PFSK-1 (cell line): ENCODE measurements at regions not wholly inside any gene's neighbourhood (a gene's known extent, or its start where the extent isn't known, plus 50 kb on each side); places are given as distances from the start of the nearest gene placed in this dataset.

Experiments
- POLR2AphosphoS5 ChIP-seq: IDR thresholded peaks from 2 replicates; pipeline ENCODE4 v1.6.1; 2012; ENCODE audit warnings: low read depth, mild to moderate bottlenecking, control low read depth, low read length, moderate library complexity
- TF ChIP-seq, protein P1 (sequence below), 2 experiments: IDR thresholded peaks; 2 replicates each; pipeline versions ENCODE4 v1.6.1 to v1.8.0; 2011 to 2012; ENCODE audit warnings: low read depth in 2 of 2, low read length in 2 of 2, control low read depth in 1 of 2, inconsistent platforms in 1 of 2, mild to moderate bottlenecking in 1 of 2, moderate library complexity in 1 of 2; ENCODE audit not compliant: insufficient read depth in 1 of 2

DNA sequence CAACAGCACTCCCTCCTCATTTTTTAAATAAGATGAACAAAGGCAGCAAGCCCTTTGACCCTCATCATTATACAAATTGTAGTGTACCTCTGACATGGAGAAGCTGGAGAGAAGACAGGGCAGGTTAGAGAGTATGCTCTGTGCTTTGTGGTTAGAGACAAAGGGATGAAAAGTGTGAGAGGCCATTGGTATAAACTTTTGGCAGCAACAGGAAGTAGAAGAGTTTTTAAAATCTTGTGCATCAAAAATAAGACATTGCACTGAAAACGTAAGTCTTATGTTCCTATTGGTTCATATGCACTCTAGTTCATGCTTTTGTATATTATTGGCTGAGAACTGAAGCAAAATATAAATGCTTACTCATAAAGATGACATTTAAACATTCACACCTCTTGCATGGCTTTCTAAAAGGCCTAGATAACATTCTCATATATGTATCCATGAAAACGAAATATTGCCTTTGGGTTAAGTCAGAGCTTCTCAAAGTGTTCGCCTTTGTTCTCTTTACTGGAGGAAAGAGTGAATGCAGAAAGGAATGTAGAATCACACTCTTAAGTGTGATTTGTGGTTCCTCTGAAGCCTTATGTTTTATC, 158.0 kb downstream of the PALM2AKAP2 start:
- TF ChIP-seq POLR2AphosphoS5: no peak
- TF ChIP-seq, protein P1, sequence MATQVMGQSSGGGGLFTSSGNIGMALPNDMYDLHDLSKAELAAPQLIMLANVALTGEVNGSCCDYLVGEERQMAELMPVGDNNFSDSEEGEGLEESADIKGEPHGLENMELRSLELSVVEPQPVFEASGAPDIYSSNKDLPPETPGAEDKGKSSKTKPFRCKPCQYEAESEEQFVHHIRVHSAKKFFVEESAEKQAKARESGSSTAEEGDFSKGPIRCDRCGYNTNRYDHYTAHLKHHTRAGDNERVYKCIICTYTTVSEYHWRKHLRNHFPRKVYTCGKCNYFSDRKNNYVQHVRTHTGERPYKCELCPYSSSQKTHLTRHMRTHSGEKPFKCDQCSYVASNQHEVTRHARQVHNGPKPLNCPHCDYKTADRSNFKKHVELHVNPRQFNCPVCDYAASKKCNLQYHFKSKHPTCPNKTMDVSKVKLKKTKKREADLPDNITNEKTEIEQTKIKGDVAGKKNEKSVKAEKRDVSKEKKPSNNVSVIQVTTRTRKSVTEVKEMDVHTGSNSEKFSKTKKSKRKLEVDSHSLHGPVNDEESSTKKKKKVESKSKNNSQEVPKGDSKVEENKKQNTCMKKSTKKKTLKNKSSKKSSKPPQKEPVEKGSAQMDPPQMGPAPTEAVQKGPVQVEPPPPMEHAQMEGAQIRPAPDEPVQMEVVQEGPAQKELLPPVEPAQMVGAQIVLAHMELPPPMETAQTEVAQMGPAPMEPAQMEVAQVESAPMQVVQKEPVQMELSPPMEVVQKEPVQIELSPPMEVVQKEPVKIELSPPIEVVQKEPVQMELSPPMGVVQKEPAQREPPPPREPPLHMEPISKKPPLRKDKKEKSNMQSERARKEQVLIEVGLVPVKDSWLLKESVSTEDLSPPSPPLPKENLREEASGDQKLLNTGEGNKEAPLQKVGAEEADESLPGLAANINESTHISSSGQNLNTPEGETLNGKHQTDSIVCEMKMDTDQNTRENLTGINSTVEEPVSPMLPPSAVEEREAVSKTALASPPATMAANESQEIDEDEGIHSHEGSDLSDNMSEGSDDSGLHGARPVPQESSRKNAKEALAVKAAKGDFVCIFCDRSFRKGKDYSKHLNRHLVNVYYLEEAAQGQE (IDR thresholded peaks at IDR 0.05; ENCODE audit: insufficient read depth in 1 of 2, low read depth in 2 of 2, low read length in 2 of 2): no peak
